Caco-2 (cell line): ENCODE measurements at regions not wholly inside any gene's neighbourhood (a gene's known extent, or its start where the extent isn't known, plus 50 kb on each side); places are given as distances from the start of the nearest gene placed in this dataset.

Source experiments
- BruUV-seq: library from RNA; stranded (reverse); fragments of 400-500 nt; replicated peaks from 2 replicates; lab custom pipeline; 2021; lab: Mats Ljungman, UMichigan
- CTCF ChIA-PET: fragments of 300-600 bp; sonication (Branson Sonifier 250); formaldehyde crosslinking; loops from one replicate; lab custom pipeline; 2022; ENCODE audit warnings: antibody characterized with exemption; lab: Charles Lee
- POLR2A ChIA-PET: fragments of 300-600 bp; sonication (Branson Sonifier 250); formaldehyde crosslinking; loops from one replicate; lab custom pipeline; 2022; ENCODE audit warnings: antibody characterized with exemption; lab: Charles Lee
- DNase-seq, 2 experiments: peaks; one replicate each; pipeline versions ENCODE4 v3.0.0 to v3.0.0-alpha.2; 2020 to 2022
- H3K27me3 ChIP-seq: replicated peaks from 2 replicates; pipeline ENCODE4 v1.6.0; 2011; ENCODE audit warnings: low read length; ENCODE audit not compliant: control insufficient read depth, insufficient read depth
- H3K36me3 ChIP-seq: 2 replicates; pipeline ENCODE4 v1.5.1; 2011; ENCODE audit warnings: low read length; ENCODE audit not compliant: control insufficient read depth, insufficient read depth
- H3K4me1 ChIP-seq: fragments of 250-450 bp; sonication (Bioruptor Pico); 2 replicates; pipeline ENCODE4 v1.5.1; 2020; ENCODE audit warnings: mild to moderate bottlenecking
- H3K4me3 ChIP-seq: 2 replicates; pipeline ENCODE4 v1.5.1; 2011; ENCODE audit warnings: low read depth, mild to moderate bottlenecking, control low read depth, low read length
- H3K9me3 ChIP-seq: fragments of 250-450 bp; sonication (Bioruptor Pico); 2 replicates; pipeline ENCODE4 v1.5.1; 2020; ENCODE audit warnings: mild to moderate bottlenecking, moderate library complexity
- H3K27ac Mint-ChIP-seq: one replicate; pipeline ENCODE4 v1.8.0; 2022; ENCODE audit warnings: mixed read lengths; ENCODE audit not compliant: unreplicated experiment
- H3K27me3 Mint-ChIP-seq: one replicate; pipeline ENCODE4 v1.8.0; 2022; ENCODE audit warnings: mixed read lengths; ENCODE audit not compliant: insufficient read depth, unreplicated experiment
- H3K36me3 Mint-ChIP-seq: one replicate; pipeline ENCODE4 v1.8.0; 2022; ENCODE audit warnings: mild to moderate bottlenecking, mixed read lengths; ENCODE audit not compliant: insufficient read depth, unreplicated experiment
- H3K4me1 Mint-ChIP-seq: one replicate; pipeline ENCODE4 v1.8.0; 2022; ENCODE audit warnings: low read depth, mixed read lengths; ENCODE audit not compliant: unreplicated experiment
- H3K4me3 Mint-ChIP-seq: one replicate; pipeline ENCODE4 v1.8.0; 2022; ENCODE audit warnings: mild to moderate bottlenecking, moderate library complexity, mixed read lengths; ENCODE audit not compliant: unreplicated experiment
- H3K9me3 Mint-ChIP-seq: one replicate; pipeline ENCODE4 v1.8.0; 2022; ENCODE audit warnings: mixed read lengths; ENCODE audit not compliant: unreplicated experiment
- CTCF ChIP-seq, 2 experiments: fragments of 200-600 bp in 1 of 2; IDR thresholded peaks; 1 replicate in 1 of 2; 2 replicates in 1 of 2; pipeline versions ENCODE4 v1.5.1 to v1.8.0; 2011 to 2022; ENCODE audit warnings: antibody characterized with exemption in 1 of 2, control low read depth in 1 of 2, inconsistent platforms in 1 of 2, low read depth in 1 of 2, low read length in 1 of 2, mild to moderate bottlenecking in 1 of 2, moderate library complexity in 1 of 2; ENCODE audit not compliant: insufficient read depth in 1 of 2, severe bottlenecking in 1 of 2, unreplicated experiment in 1 of 2
- intact Hi-C: fragments of 100-400 bp; cut with micrococcal nuclease; formaldehyde crosslinking; loops from one replicate; pipeline ENCODE4 v1.10.0; 2022; ENCODE audit not compliant: unreplicated experiment

DNA sequence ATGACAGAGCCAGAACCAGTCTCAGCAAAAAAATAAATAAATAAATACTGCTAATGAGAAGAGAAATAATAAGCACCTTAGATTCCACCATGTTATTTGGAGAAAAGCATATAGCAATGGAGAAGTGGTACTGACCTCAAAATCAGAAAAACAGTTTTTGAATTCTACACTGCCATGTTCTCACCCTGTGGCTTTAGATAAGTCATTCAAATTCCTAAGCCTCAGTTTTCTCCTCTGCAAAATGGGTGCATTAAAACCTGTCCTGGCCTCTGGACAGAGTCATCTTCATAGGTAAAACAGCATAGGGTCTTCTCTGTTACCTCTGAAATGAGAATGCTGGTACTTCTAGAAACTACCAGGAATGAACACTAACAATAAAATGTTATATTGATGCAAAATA, 62.2 kb upstream of the RMP24 start:
- POLR2A ChIA-PET = no interaction called here
- DNase-seq = no peak
- no TSS peak for BruUV-seq

GRCh38 chr18:35912332-35912731, 60.1 kb upstream of the RMP24 start:
- ChIA-PET CTCF (no interaction called here), POLR2A (no interaction called here)
- Histone ChIP-seq H3K4me3 (no peak overlapping the region), H3K27me3 (no peaks in the 10 kb centered on the region), H3K4me1 (no peaks in the 10 kb centered on the region), H3K9me3 (no peaks in the 10 kb centered on the region), H3K36me3 (no peaks in the 10 kb centered on the region)
- intact Hi-C loops = no loop called here
- no peaks in the 10 kb centered on the region for H3K36me3 Mint-ChIP-seq
- DNase-seq = no peak
- H3K27me3 Mint-ChIP-seq = peaks cover 14% of the 10 kb centered on the region
- no peak overlapping the region for H3K4me3 Mint-ChIP-seq
- no TSS peak for BruUV-seq
- no peak overlapping the region for H3K27ac Mint-ChIP-seq
- H3K9me3 Mint-ChIP-seq = no peaks in the 10 kb centered on the region
- no peaks in the 10 kb centered on the region for H3K4me1 Mint-ChIP-seq
- no peak for TF ChIP-seq CTCF (IDR thresholded peaks at IDR 0.05; ENCODE audit: insufficient read depth in 1 of 2, low read depth in 1 of 2, low read length in 1 of 2, severe bottlenecking in 1 of 2, unreplicated experiment in 1 of 2)

More for the DNA sequence above, 62.2 kb upstream of the RMP24 start:
- no peak for TF ChIP-seq CTCF (IDR thresholded peaks at IDR 0.05; ENCODE audit: insufficient read depth in 1 of 2, low read depth in 1 of 2, low read length in 1 of 2, severe bottlenecking in 1 of 2, unreplicated experiment in 1 of 2)
- intact Hi-C loops = no loop called here
- no peak overlapping the region for H3K4me3 ChIP-seq
- Mint-ChIP-seq H3K27ac (no peak overlapping the region), H3K27me3 (peaks cover 12% of the 10 kb centered on the region), H3K9me3 (no peaks in the 10 kb centered on the region), H3K4me3 (no peak overlapping the region), H3K36me3 (no peaks in the 10 kb centered on the region), H3K4me1 (no peaks in the 10 kb centered on the region)
- H3K27me3 ChIP-seq = no peaks in the 10 kb centered on the region
- no peaks in the 10 kb centered on the region for H3K36me3 ChIP-seq
- no peaks in the 10 kb centered on the region for H3K4me1 ChIP-seq
- CTCF ChIA-PET = no interaction called here
- H3K9me3 ChIP-seq = no peaks in the 10 kb centered on the region

DNA sequence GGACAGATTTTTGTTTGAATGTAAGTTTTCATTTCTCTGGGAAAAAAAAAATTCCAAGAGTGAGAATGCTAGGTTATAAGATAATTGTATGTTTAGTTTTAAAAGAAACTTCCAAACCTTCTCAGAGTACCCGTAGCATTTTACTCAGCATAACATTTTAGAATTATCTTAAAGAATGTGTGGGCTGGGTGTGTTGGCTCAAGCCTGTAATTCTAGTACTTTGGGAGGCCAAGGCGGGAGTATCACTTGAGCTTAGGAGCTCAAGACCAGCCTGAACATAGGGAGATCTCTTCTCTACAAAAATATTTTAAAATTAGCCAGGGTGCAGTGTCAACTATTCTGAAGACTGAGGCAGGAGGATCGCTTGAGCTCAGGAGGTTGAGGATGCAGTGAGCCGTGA, 57.4 kb upstream of the RMP24 start:
- H3K4me1 Mint-ChIP-seq = no peaks in the 10 kb centered on the region
- peaks cover 14% of the 10 kb centered on the region for H3K27me3 Mint-ChIP-seq
- H3K9me3 Mint-ChIP-seq = no peaks in the 10 kb centered on the region
- no peak overlapping the region for H3K4me3 ChIP-seq
- no peaks in the 10 kb centered on the region for H3K9me3 ChIP-seq
- intact Hi-C loops = no loop called here
- no peaks in the 10 kb centered on the region for H3K27me3 ChIP-seq
- BruUV-seq = no TSS peak
- H3K36me3 ChIP-seq = no peaks in the 10 kb centered on the region
- H3K36me3 Mint-ChIP-seq = no peaks in the 10 kb centered on the region
- ChIA-PET CTCF (no interaction called here), POLR2A (no interaction called here)
- no peaks in the 10 kb centered on the region for H3K4me1 ChIP-seq
- no peak overlapping the region for H3K27ac Mint-ChIP-seq
- H3K4me3 Mint-ChIP-seq = no peak overlapping the region
- no peak for TF ChIP-seq CTCF (IDR thresholded peaks at IDR 0.05; ENCODE audit: insufficient read depth in 1 of 2, low read depth in 1 of 2, low read length in 1 of 2, severe bottlenecking in 1 of 2, unreplicated experiment in 1 of 2)
- no peak for DNase-seq
